GM23338 (cell line): ENCODE measurements at regions not wholly inside any gene's neighbourhood (a gene's known extent, or its start where the extent isn't known, plus 50 kb on each side); places are given as distances from the start of the nearest gene placed in this dataset.

Experiments
- EZH2 ChIP-seq: fragments of 200-600 bp; sonication (generic); IDR thresholded peaks from one replicate; pipeline ENCODE4 v1.8.0; 2017; ENCODE audit warnings: antibody characterized with exemption, mild to moderate bottlenecking, low read depth; ENCODE audit not compliant: unreplicated experiment
- EZH2phosphoT487 ChIP-seq: fragments of 200-600 bp; sonication (generic); IDR thresholded peaks from one replicate; pipeline ENCODE4 v1.8.1; 2018; ENCODE audit warnings: antibody characterized with exemption; ENCODE audit not compliant: unreplicated experiment
- NANOG ChIP-seq: IDR thresholded peaks from 2 replicates; pipeline ENCODE4 v1.6.1; 2016; ENCODE audit warnings: antibody characterized with exemption, borderline replicate concordance
- TF ChIP-seq, protein P1 (sequence below), 2 experiments: fragments of 200-600 bp in 1 of 2; sonication (generic) in 1 of 2; conservative IDR thresholded peaks; 2 replicates each; pipeline versions ENCODE4 v1.5.1 to v1.6.1; 2016 to 2017; ENCODE audit warnings: antibody characterized with exemption in 2 of 2, low read depth in 2 of 2, mild to moderate bottlenecking in 2 of 2, moderate library complexity in 1 of 2

DNA sequence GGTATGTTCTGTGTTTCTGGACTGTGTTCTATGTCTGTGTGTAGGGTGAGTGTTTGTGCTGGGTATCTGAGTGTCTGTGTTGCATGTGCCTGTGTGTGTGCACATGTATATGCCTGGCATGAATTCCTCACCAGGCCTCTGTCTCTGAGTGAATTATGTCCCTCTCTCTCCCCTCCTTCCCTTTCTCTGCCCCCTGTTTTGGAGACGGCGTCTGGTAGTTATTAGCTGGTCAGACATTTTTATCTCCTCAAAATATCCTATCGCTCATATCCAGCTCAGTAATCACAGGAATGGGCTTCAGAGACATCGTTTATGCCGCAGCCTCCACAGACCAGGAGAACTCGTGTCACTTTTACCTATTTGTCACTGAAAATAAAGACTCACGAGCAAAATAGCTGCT, 483.2 kb upstream of the BRINP1 start:
- TF ChIP-seq, protein P1, sequence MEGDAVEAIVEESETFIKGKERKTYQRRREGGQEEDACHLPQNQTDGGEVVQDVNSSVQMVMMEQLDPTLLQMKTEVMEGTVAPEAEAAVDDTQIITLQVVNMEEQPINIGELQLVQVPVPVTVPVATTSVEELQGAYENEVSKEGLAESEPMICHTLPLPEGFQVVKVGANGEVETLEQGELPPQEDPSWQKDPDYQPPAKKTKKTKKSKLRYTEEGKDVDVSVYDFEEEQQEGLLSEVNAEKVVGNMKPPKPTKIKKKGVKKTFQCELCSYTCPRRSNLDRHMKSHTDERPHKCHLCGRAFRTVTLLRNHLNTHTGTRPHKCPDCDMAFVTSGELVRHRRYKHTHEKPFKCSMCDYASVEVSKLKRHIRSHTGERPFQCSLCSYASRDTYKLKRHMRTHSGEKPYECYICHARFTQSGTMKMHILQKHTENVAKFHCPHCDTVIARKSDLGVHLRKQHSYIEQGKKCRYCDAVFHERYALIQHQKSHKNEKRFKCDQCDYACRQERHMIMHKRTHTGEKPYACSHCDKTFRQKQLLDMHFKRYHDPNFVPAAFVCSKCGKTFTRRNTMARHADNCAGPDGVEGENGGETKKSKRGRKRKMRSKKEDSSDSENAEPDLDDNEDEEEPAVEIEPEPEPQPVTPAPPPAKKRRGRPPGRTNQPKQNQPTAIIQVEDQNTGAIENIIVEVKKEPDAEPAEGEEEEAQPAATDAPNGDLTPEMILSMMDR (conservative IDR thresholded peaks at IDR 0.05; ENCODE audit: low read depth in 2 of 2), result no peak
- TF ChIP-seq NANOG (no peak), EZH2phosphoT487 (no peak), EZH2 (no peak)
